ENCODE measurements at regions not wholly inside any gene's neighbourhood (a gene's known extent, or its start where the extent isn't known, plus 50 kb on each side); places are given as distances from the start of the nearest gene placed in this dataset.

- DNase-seq, result no peak
These were observed 297.2 kb upstream of the ZNF32 start for GRCh38 chr10:43945908-43946307.

DNA sequence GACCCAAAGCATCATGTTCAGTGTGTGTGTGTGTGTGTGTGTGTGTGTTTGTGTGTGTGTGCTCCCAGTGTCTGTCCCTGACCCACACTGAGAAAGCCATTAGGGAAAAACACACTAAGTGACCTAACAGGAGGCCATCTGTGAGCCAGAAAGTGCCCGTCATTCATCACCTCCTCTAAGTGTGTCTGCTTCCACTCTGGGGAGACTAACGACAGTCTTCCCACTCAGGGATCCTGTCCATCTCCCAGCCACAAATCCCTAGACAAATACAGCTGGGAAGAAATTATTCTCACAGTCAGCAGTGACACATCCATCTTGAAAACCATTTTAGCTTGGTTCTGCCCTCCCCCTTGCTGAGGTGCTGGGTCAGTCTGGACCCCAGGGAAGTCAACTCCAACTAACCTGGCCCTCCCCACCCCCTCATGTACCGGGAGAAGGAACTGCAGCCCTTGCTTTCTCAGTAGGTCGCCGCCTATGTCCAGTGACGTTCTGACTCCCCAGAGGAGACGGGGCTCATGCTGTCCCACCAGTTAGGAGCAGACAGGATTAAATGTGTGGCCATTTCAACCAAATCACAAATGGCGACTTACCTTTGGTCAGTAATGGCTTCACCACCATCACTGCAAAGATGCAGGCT is 296.5 kb upstream of the ZNF32 start:
- DNase-seq, result no peak

DNA sequence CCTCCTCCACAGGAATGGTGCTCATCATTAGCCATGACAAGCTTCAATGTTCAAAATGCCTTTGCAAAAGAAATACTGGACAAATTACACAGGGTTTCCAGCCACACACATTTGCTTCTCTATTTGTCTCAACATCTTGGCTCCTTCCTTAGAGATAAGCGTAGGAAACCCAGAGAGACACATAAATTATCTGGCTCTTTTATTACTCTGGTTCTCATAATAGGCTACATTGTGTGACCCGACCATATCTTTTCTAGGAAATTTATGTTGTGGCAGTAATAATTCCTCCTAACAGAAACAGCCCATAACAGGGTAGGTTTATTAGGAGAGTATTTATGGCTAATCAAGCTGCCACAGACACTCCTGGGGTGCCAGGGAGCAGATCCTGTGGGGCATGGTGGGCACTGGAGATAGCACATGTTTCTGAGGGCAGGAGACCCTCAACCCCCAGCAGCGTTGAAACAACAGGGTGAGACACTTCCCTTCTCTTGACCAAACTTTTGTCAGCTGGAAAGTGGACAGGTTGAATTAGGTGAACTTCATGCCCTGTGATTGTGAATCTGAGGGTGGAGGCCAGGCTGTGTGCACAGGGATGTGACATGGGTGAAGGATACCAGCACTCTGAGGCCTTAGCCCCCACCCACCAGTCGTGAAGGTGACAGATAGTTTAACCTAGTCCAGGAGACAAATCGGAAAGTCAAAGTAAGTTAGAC is 295.9 kb upstream of the ZNF32 start:
- no peak for DNase-seq

- no peak for DNase-seq
These were observed 295.2 kb upstream of the ZNF32 start for GRCh38 chr10:43943818-43944360.

DNA sequence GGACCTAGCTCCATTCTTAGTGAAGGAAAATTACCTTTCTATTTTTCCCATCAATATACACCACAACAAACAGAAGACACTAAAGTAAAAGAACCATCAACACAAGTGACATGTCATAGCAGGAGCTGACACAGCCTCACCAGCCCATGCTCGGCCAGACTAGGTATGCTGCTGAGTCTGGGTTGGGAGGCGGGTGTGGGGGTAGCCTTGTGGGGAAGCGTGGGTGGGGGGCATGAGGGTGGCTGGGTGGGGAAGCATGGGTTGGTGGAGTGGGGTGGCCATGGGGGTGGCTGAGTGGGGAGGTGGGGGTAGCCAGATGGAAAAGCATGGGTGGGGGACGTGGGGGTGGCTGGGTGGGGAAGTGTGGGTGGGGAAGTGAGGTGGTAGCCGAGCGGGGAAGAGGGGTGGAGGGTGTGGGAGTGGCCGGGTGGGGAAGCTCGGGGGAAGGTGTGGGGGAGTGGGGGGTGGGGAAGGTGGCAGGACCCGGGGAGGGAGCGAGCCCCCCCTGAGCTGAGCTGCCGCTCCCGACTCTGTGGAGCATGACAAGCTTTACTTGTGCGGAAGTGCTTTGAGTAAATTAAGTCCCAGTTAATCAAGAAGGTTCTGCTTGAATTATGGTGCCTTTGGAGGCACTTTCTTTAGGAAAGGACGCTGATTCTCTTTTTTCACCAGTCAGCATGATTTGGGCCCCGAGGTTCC is 294.6 kb upstream of the ZNF32 start:
- DNase-seq, result no peak

DNA sequence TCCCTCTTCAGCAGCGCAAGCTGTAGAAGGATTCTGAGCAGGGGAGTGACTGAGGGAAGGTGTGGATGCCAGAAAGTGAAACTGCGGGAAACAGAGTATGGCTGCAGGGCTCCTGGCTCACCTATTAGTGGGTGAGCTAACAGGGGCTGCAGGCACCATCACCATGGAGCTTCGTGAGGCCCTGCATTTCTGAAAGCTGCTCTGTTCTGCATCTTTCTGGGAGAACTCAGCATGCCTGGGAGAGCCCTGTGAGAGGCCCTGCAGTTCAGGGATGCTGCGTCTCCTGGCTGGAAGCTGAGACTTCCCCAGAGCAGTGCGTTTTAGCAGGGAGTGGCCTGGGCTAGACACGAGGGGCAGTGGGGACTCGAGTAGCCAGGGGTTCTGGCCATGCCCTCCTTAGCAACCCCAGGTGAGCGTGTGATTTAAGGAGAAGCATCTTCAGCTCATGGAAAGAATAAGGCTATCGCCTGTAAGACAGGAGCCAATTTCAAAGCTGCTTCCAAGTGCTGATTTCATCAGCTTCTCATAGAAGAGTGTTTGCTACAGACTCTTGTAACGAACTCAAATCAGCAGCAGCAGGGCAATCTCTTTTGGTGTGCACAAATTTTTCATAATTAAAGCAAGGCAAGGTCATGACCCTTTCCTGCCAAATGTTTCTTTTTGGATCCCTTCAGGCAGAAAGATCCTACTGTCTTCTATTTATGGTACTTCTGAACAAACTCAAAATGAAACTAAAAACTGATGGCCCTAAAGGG is 293.6 kb upstream of the ZNF32 start:
- no peak for DNase-seq

DNA sequence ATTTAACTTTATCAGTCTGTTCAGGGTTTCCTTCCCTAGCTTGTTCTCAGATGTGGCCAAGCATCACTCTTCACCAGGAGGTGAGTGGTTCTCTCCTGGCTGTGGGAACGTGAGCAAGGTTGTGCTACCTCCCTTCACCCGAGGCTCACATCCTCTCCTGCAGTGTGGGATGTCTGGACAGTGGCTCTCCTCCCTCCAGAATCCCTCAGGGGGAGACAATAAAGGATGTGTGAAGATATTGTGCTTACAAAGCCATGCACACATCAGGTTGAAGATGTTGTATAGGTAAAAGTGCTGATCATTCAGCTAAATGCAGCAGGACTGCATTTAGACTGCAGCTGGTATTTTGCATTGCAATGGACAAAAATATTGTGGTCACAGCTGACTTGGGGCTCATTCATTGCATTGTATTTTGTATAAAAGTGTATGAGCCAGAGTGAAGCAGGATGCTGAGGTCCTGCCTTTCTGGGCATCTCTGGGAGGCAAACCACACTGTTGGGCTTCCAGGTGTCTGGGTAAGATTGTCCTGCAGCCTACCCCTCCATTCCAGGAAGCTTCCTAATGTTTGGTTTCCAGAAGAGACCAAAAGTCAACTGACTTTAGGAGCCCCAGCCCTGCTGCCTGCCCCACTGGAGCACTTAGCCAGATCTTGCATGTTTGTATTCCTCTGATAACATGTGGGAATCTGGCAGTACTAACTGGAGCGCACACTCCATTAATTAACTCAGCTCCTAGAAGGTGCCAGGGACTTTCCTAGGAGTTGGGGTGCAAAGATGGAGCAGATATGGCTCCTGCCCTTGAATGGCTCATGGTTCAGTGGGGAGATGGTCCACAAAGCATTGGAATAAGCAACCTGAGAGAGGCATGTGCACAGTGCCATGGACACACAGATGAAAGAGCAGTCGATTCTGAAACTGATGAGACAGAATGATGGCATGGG is 292.5 kb upstream of the ZNF32 start:
- DNase-seq, result no peak

GRCh38 chr10:43939939-43940820 is 291.5 kb upstream of the ZNF32 start:
- DNase-seq, result no peak

GRCh38 chr10:43939389-43939938 is 290.8 kb upstream of the ZNF32 start:
- DNase-seq, result no peak

DNA sequence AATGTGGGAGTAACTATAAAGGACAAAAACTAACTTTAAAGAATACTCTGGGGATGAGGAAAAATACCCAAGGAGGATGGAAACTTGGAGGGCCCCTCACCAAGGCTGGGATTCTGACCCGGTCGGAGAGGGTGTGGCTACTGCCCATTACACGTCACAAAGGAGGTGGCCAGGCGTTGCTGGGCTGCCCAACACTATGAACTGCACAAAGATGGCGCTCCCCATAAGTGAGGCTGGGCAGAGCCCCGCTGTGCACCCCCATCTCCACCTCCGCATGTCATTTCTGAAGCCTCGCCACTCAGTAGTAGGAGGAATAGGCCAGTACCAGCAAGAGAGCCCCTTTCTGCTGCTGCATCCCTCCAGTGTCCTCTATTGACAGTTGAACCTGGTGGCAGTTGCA is 290.1 kb upstream of the ZNF32 start:
- DNase-seq, result no peak

- DNase-seq, result no peak
These were observed 282.7 kb upstream of the ZNF32 start for GRCh38 chr10:43931308-43931930.

DNA sequence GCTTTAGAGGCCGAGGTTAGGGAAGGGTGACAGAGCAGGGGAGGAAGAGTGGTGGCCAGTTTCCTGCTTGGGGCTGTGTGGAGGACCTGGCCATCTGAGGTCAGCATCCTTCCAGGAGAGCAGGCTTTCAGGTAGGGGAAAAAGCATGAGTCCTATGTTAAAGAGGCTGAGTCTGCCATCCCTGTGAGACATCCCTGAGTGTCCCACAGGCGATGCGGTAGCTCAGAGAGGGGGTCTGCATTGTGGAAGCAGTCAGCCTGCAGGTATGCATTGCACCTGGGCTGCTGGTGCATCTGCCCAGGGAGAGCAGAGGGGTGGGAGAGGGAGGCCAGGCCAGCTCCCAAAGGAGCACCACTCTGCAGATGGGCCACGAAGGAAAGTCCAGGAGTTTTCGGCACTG is 282.1 kb upstream of the ZNF32 start:
- DNase-seq, result no peak

- no peak for DNase-seq
These were observed 281.6 kb upstream of the ZNF32 start for GRCh38 chr10:43930243-43930642.

- no peak for DNase-seq
These were observed 280.4 kb upstream of the ZNF32 start for GRCh38 chr10:43929122-43929521.

DNA sequence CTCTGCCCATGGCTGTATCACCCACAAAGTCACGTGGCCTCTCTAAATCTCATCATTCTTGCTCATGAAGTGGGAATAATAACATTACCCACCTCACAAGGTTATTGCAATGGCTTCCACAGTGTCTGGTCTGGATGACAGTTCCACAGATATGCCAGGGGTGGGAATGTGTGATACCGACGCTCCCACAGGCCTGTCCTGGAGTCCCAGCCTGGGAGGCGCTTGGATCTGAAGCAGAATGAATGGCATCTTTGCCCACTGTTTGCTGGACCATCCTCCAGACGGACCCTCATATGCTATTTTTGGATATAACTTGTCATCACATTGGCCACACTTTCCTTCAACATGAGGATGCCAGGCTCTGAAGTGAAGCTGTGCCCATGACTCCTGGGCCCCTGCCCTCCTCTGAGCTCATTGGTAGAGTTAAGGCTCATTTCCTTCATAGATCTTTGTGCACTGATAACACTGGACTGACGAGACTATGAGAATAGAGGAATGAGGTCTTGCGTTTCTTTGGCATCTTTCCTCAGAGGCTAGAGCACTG is 279.8 kb upstream of the ZNF32 start:
- DNase-seq, result no peak

DNA sequence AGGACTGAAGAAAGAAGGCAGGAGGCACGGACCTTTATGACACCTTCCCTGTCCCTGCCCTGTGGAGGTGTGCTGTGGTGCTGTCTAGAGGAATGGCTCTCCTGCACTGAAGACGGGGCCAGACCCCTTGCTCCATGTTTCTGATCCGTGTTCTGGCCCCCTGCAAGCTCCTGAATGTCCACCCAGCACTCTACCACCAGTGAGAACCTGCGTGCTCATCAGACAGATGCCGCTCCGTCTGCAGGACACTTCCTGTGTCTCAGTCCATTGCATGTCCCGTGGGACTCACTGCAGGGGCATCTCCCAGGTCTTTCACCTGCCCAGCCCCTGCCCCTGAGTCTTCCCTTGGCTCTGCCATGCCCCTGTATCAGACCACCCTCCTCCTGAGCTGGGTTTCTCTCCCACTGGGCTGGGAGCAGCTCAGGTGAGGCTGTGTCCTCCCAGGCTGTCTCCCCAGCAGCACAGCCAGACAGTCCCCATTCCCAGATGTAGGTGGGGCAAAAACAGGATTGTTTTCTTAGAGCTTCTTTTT is 278.3 kb upstream of the ZNF32 start:
- DNase-seq, result no peak

DNA sequence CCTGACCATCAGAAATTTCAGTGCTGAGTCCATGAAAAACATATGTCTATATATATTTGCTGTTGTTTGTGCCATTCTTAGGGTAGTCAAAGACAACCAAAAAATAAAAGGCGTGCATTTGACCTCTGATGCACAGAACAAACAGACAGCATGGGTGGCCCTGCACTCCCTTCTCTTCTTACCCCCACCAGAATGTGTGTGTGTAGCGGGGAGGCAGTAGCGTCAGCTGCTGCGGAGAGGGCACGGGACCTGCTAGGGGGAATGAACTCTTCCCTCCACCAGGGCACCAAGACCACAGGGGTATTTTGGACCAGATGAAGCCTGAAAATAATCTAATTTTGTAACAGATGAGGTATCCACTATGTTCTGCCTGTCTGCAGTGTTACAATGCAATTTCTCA is 277.7 kb upstream of the ZNF32 start:
- DNase-seq, result no peak

GRCh38 chr10:43925793-43926192 is 277.1 kb upstream of the ZNF32 start:
- no peak for DNase-seq

DNA sequence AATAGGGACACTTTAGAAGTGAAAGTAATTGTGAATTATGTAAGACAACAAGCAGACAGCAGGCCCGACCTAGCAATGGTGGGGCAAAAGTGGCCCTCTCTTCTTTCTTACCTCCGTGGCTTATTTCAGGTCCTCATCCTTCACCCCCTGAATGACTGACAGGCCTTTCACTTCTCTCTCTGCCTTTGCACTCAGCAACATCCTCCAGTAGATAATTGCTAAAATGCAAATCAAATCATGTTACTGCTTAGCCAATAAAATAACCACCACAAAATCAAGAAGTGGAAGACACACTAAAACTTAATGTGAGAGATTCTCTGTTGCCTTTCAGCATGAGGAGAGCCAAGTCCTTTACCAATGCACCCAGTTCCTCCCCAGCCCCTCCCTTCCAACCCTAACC is 274.6 kb upstream of the ZNF32 start:
- no peak for DNase-seq

Data from suppressor macrophage (primary cell).